Endothelial cell of umbilical vein (primary cell): ENCODE measurements at regions not wholly inside any gene's neighbourhood (a gene's known extent, or its start where the extent isn't known, plus 50 kb on each side); places are given as distances from the start of the nearest gene placed in this dataset.

Experiments used
- BruUV-seq: library from RNA; stranded (reverse); fragments of 400-500 nt; replicated peaks from 2 replicates; lab custom pipeline; 2021; lab: Mats Ljungman, UMichigan
- CTCF ChIA-PET: fragments of 300-600, 350-600 bp; sonication (Branson Sonifier 250); formaldehyde crosslinking; loops from one replicate; lab custom pipeline; 2021; ENCODE audit warnings: antibody characterized with exemption, inconsistent platforms; lab: Charles Lee
- POLR2A ChIA-PET: fragments of 300-600, 350-600 bp; sonication (Branson Sonifier 250); formaldehyde crosslinking; loops from one replicate; lab custom pipeline; 2021; ENCODE audit warnings: antibody characterized with exemption, inconsistent platforms; lab: Charles Lee
- DNase-seq: peaks from one replicate; pipeline ENCODE4 v3.0.0-alpha.2; 2011; ENCODE audit warnings: low read depth, low spot score
- FAIRE-seq: peaks from 2 replicates; lab custom pipeline; 2011; peaks lifted over from hg19 to GRCh38; lab: Jason Lieb, UNC
- H2AFZ ChIP-seq: 2 replicates; pipeline ENCODE4 v1.6.0; 2012; ENCODE audit warnings: low read depth, low read length, control low read depth, inconsistent platforms
- H3K27ac ChIP-seq: 2 replicates; pipeline ENCODE4 v1.5.1; 2011; ENCODE audit warnings: low read depth, mild to moderate bottlenecking, control low read depth, low read length, moderate library complexity; ENCODE audit not compliant: insufficient read depth
- H3K27me3 ChIP-seq, 2 experiments: 2 replicates each; pipeline versions ENCODE4 v1.6.0 to v1.6.1; 2011; ENCODE audit warnings: low read length in 2 of 2, mixed read lengths in 1 of 2; ENCODE audit not compliant: control insufficient read depth in 2 of 2, insufficient read depth in 2 of 2
- H3K36me3 ChIP-seq, 2 experiments: 2 replicates in 1 of 2; 3 replicates in 1 of 2; pipeline ENCODE4 v1.5.1; 2011; ENCODE audit warnings: low read length in 2 of 2, mild to moderate bottlenecking in 1 of 2, moderate library complexity in 1 of 2; ENCODE audit not compliant: control insufficient read depth in 2 of 2, insufficient read depth in 2 of 2; ENCODE audit errors: extremely low read depth in 1 of 2
- H3K4me1 ChIP-seq: 3 replicates; pipeline ENCODE4 v1.5.1; 2011; ENCODE audit warnings: mild to moderate bottlenecking, low read length; ENCODE audit not compliant: control insufficient read depth, insufficient read depth; ENCODE audit errors: extremely low read depth
- H3K4me2 ChIP-seq: 2 replicates; pipeline ENCODE4 v1.6.1; 2011; ENCODE audit warnings: low read length, control low read depth, mixed read lengths; ENCODE audit not compliant: insufficient read depth
- H3K4me3 ChIP-seq, 3 experiments: fragments of 200-600 bp in 1 of 3; sonication (generic), shearing (Covaris generic) in 1 of 3; replicated peaks in 1 of 3; 2 replicates each; pipeline ENCODE4 v1.5.1; 2011 to 2016; ENCODE audit warnings: control low read depth in 3 of 3, low read length in 3 of 3, mild to moderate bottlenecking in 2 of 3, inconsistent platforms in 1 of 3, low read depth in 1 of 3, moderate library complexity in 1 of 3; ENCODE audit not compliant: insufficient read depth in 1 of 3
- H3K79me2 ChIP-seq: 2 replicates; pipeline ENCODE4 v1.6.0; 2012; ENCODE audit warnings: low read length, inconsistent platforms; ENCODE audit not compliant: control insufficient read depth, insufficient read depth
- H3K9ac ChIP-seq: replicated peaks from 2 replicates; pipeline ENCODE3; 2011; ENCODE audit warnings: low read length, control low read depth; ENCODE audit not compliant: insufficient read depth; ENCODE audit errors: extremely low read depth
- H3K9me1 ChIP-seq: replicated peaks from 3 replicates; pipeline ENCODE4 v1.6.0; 2011; ENCODE audit warnings: mild to moderate bottlenecking, low read length; ENCODE audit not compliant: control insufficient read depth, insufficient read depth; ENCODE audit errors: extremely low read depth
- H3K9me3 ChIP-seq: replicated peaks from 2 replicates; pipeline ENCODE4 v1.5.1; 2012; ENCODE audit warnings: low read length, inconsistent platforms; ENCODE audit not compliant: control insufficient read depth, insufficient read depth
- H4K20me1 ChIP-seq: replicated peaks from 2 replicates; pipeline ENCODE3; 2011; ENCODE audit warnings: mild to moderate bottlenecking, low read length; ENCODE audit not compliant: control insufficient read depth, insufficient read depth; ENCODE audit errors: extremely low read depth
- CTCF ChIP-seq, 2 donors: IDR thresholded peaks; 1 replicate in 1 of 2; 2 replicates in 1 of 2; pipeline ENCODE4 v1.5.1; 2011; ENCODE audit warnings: low read length in 2 of 2, mild to moderate bottlenecking in 2 of 2, moderate library complexity in 2 of 2, control low read depth in 1 of 2, inconsistent platforms in 1 of 2, low read depth in 1 of 2; ENCODE audit not compliant: insufficient read depth in 1 of 2; ENCODE audit errors: extremely low read depth in 1 of 2
- EZH2 ChIP-seq: IDR thresholded peaks from 2 replicates; pipeline ENCODE4 v1.6.1; 2012; ENCODE audit warnings: borderline replicate concordance, low read depth, mild to moderate bottlenecking, moderate library complexity, low read length, inconsistent platforms; ENCODE audit not compliant: severe bottlenecking
- FOS ChIP-seq: IDR thresholded peaks from 2 replicates; pipeline ENCODE4 v1.6.1; 2011; ENCODE audit warnings: mild to moderate bottlenecking, low read length, moderate library complexity, borderline replicate concordance; ENCODE audit not compliant: insufficient read depth
- GATA2 ChIP-seq: IDR thresholded peaks from 2 replicates; pipeline ENCODE4 v1.7.0; 2011; ENCODE audit warnings: low read depth, mild to moderate bottlenecking, moderate library complexity, mixed read lengths, low read length; ENCODE audit not compliant: insufficient read length, insufficient read depth
- JUN ChIP-seq: IDR thresholded peaks from 2 replicates; pipeline ENCODE4 v1.6.1; 2011; ENCODE audit warnings: borderline replicate concordance, low read depth; ENCODE audit not compliant: insufficient read length, insufficient read depth
- MAX ChIP-seq: IDR thresholded peaks from 2 replicates; pipeline ENCODE4 v1.6.1; 2011; ENCODE audit not compliant: insufficient read depth, insufficient read length
- MYC ChIP-seq: IDR thresholded peaks from one replicate; pipeline ENCODE4 v1.6.1; 2011; ENCODE audit warnings: mild to moderate bottlenecking, low read depth, low read length
- POLR2A ChIP-seq: IDR thresholded peaks from 2 replicates; pipeline ENCODE4 v1.6.1; 2012; ENCODE audit warnings: low read depth, mild to moderate bottlenecking, control low read depth, low read length
- POLR2AphosphoS5 ChIP-seq: IDR thresholded peaks from 2 replicates; pipeline ENCODE4 v1.6.1; 2012; ENCODE audit warnings: low read depth, mild to moderate bottlenecking, control low read depth, low read length, moderate library complexity; ENCODE audit not compliant: insufficient read depth
- dilution Hi-C: fragments of 300-500 bp; cut with MboI; formaldehyde crosslinking; loops from one replicate; pipeline ENCODE4 v1.15.0; 2019; ENCODE audit warnings: low sequenced_read_pairs; ENCODE audit not compliant: extremely low pct_ligation_motif_present
- intact Hi-C: fragments of 100-400 bp; cut with micrococcal nuclease; formaldehyde crosslinking; loops from one replicate; pipeline ENCODE4 v1.10.0; 2022

- DNase-seq (no peak), FAIRE-seq (no peak)
- dilution Hi-C loops (no loop called here), intact Hi-C loops (no loop called here)
- TF ChIP-seq EZH2 (no peak), GATA2 (no peak), FOS (no peak), POLR2AphosphoS5 (no peak), MAX (no peak), POLR2A (no peak), CTCF (IDR thresholded peaks at IDR 0.05; ENCODE audit: extremely low read depth in 1 of 2, insufficient read depth in 1 of 2, low read depth in 1 of 2, low read length in 2 of 2) (no peak), MYC (no peak), JUN (no peak)
- no peaks in the 10 kb centered on the region for H4K20me1 ChIP-seq
- H2AFZ ChIP-seq = no peak overlapping the region
- H3K9me1 ChIP-seq = no peaks in the 10 kb centered on the region
- H3K4me3 ChIP-seq = no peak overlapping the region
- H3K4me2 ChIP-seq = no peak overlapping the region
- no peaks in the 10 kb centered on the region for H3K79me2 ChIP-seq
- no TSS peak for BruUV-seq
- no peak overlapping the region for H3K27ac ChIP-seq
- no peaks in the 10 kb centered on the region for H3K4me1 ChIP-seq
- CTCF ChIA-PET = no interaction called here
- no peaks in the 10 kb centered on the region for H3K27me3 ChIP-seq
- no peaks in the 10 kb centered on the region for H3K9me3 ChIP-seq
- POLR2A ChIA-PET = no interaction called here
- no peak overlapping the region for H3K9ac ChIP-seq
- H3K36me3 ChIP-seq = no peaks in the 10 kb centered on the region
Observed at GRCh38 chr4:124469981-124470380, 242.6 kb downstream of the ANKRD50 start.
